Activated CD4-positive, alpha-beta T cell treated with anti-CD3 and anti-CD28 coated beads, Interleukin-2, Interleukin-4, amounts not matched to agents 100 ng/mL and 50 ng/mL, durations not matched to agents 16 hours and 8 hours (primary cell): ENCODE measurements at regions not wholly inside any gene's neighbourhood (a gene's known extent, or its start where the extent isn't known, plus 50 kb on each side); places are given as distances from the start of the nearest gene placed in this dataset.
"Not testable (repeated sequence)": the region's sequence is repeated elsewhere in the genome, so short reads cannot be mapped to it uniquely, and the experiment has no call there.

Source experiments
- DNase-seq: peaks from one replicate; pipeline ENCODE4 v3.0.0-alpha.2; 2020; ENCODE audit warnings: low spot score

DNA sequence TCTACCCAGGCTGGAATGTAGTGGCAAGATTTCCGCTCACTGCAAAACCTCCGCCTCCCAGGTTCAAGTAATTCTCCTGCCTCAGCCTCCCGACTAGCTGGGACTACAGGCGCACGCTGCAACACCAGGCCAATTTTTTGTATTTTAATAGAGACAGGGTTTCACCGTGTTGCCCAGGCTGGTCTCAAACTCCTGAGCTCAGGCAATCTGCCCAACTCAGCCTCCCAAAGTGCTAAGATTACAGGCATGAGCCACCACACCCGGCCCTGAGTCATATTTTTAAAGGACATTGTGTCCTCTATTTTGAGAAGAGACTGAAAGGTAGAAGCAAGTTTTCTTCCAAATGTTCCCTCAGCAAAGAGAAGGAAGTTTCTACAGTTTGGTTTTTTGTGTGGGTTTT lies 227.1 kb downstream of the KCTD12 start:
- not testable (repeated sequence) for DNase-seq

DNA sequence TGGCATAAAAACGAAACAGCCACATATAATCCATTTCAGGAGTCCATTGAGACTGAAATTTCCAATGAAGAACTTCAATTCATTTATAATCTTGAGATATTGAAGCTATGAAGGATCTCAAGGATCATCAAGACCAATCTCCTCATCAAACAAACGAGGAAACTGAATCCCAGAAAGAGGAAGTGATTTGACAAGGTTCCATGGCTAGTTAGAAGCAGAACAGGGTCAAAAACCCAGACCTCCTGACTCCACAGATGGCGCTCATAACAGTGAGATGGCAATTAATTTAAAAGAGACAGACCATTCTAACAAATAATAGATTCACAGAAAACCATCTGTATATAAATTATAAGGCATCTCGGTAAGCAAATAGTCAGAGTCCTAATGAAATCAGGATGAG lies 229.7 kb downstream of the KCTD12 start:
- no peak for DNase-seq

DNA sequence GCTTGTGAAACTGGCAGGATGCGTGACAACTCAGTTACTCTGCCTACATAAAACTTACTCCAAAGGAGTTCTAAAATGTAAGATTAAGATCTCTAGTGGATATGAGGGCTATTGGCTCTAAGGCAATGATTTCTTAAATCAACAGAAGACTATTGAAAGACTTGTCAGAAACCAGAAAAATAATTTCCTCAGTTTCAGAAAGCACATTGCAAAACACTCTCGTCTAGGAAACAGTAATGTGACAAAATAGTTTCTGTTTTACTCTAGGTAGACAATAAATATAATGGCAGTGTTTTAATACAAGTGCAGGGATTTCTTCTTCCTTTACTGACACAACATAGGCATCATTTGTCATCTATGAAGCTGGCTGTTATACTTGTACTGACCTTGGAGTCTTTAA lies 230.1 kb downstream of the KCTD12 start:
- DNase-seq = no peak

DNA sequence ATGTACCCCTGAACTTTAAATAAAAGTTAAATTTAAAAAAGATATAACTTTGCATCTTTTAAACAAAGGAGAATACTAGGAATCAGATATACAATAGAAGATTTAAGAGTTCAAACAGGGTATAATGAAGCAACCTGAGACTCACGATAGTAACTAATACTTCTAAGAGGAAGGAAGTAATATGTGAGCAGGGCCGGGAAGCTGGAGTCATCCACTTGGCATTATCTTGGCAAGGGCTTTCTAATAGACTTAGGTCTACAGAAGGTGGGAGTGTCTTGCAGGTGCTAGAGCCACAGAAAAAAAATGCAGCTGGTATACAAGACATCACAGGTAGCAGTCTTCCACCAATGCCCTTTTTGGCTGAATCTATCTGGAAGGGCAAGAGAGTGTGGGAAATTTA lies 231.9 kb downstream of the KCTD12 start:
- DNase-seq = no peak

DNA sequence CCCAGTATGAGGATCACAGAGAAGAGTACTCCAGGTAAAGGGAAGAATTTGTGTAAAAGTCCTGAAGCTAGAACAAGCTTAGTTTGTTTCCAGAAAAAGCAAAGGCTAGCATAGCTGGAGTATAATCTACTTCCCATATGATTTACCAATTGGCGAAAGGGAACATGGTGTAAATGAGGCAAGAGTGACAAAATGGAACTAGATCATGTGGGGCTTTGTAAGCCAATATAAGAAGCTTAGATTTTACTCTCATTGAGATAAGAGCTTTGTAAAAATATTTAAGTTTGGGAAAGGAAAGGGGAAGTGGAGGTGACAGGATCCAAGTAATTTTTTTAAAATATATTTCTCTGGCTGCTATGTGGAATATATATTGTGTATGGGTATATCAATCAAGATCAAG lies 234.9 kb downstream of the KCTD12 start:
- DNase-seq = no peak

DNA sequence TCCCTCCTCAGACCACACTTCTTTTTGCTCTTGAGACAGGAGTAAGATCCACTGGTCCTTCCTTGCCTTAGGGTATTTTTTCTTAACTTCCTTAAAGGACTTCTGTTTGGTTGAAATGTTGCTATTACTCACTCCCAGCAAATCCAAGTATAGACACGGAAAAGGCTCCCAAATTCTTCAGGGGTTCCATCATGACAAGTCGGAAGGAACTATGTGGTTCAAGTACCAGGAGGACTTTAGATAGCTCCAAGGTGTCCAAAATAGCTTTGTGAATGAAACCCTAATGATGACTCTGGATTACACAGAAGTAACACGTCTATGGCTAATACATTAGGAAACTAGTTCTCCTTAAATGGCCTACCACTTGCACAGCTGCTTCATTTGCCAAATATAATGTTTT lies 238.7 kb downstream of the KCTD12 start:
- no peak for DNase-seq

DNA sequence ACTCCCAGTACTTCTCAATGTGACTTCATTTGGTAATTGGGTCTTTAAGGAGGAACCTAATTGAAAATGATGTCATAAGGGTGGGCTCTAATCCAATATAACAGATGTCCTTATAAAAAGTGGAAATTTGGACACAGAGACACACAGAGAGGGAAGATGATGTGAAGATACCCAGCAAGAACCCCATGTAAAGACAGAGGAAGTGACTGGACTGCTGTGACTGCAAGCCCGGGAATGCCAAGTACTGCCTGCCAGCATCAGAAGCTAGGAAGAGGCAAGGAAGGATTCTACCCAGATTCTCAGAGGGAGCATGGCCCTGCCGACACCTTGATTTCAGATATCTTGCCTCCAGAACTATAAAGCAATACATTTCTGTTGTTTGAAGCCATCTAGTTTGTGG lies 239.3 kb downstream of the KCTD12 start:
- DNase-seq = no peak

DNA sequence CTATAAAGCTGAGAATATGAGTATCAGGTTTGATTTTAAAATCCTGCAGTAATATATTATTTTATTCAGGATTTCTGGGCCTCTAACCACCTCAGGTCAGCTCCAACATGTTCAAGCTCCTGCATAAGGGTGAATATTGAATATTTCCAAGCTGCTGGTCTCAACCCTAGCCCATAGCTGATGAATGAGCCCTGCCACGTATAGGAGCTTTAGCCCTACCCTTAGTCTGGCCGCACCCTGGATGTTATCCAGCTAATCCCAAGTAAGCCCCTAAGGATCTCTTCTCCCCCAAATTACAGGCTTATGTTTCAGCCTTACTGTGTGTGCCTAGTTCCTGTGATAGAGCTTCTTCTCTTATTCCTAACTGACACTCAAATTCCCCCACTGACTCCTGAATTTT lies 240.6 kb downstream of the KCTD12 start:
- DNase-seq = no peak

DNA sequence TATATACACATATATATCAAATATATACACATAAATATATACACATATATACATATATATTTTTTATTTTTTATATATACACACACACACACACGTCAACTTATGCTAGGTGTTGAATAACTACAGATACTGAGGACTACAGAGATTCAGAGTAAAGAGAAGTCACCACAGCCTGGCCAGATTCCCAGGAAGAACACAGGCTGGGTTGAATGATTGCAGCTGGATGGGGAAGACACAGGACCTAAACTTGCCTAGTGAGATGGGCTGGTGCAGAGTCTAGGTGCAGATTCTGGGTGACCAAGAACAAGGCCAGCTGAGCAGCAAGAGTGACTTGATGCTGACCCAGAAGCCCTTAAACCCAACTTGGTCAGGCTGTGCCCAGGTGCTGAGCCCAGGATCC lies 241.3 kb downstream of the KCTD12 start:
- no peak for DNase-seq

DNA sequence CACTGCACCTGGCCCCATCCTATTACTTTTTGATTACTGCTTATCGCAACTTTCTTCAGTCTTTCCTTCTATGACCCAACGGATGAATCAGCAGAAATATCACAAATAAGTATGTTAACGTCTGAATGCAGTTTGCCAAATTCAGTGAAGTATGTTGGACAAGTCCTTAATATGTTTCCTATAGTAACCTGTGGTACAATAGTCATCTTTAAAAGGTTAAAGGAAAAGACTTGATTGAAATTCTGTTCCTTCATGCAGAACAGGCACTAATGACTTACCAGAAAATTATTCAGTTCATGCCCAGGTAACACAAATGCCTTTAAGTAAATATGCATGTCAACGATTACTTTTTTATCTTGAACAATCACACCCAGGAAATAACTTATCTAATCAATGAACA lies 242.6 kb downstream of the KCTD12 start:
- DNase-seq = no peak

DNA sequence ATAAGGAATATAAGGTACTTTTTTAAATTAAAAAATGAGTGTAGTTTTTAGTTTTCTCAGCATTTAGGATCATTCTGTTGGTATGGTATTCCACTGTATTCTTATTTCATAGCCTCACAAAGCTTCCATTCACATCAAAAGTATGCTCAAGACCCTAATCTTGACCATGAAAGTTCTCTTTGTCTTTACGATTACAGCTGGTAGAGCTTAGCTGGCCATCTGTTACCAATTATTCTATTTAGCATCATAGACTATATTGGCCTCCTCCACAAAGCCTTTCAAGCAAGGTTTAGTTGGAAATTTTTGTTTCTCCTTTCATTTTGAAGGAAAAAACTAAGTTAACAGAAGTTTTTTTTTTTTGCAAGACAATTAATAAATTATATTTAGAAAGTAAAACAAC lies 245.1 kb downstream of the KCTD12 start:
- DNase-seq = no peak

DNA sequence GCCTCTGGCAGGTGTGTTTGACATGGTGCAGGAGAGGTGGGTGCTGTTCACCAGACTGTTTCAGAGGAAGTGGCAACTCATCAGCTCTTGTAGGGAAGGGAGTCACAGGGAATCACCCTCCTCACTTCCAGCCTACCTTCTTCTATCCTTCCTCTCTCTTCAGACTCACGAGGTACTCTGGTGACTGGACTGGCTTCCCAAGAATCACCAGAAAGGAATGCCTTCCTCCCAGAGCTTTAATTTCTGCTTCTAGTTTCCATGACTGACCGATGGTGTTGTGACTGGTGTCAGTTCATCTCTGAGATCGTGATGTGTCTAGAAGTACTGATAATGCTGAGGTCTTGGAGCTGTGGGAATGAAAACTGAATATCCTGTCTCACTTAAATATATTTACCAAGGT lies 247.3 kb downstream of the KCTD12 start:
- DNase-seq = no peak

DNA sequence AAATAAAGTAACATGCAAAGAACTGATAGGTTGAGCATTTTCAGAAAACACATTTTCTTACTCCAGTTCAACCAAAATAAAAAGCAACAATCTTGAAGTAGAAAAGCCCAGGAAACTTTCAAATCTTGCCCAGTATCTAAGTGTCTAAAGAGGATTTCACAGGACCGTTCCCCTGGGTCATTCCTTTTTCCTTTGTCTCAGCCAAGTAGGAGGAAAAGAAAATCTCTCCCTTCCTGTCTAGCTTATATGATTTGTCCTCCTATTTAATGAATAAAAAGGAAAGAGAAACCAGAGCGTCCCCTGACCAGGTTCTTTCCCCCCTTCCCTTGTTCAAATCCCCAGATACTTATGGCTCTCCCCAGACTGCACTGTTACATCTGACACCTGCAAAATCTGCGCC lies 248.0 kb downstream of the KCTD12 start:
- DNase-seq = no peak

DNA sequence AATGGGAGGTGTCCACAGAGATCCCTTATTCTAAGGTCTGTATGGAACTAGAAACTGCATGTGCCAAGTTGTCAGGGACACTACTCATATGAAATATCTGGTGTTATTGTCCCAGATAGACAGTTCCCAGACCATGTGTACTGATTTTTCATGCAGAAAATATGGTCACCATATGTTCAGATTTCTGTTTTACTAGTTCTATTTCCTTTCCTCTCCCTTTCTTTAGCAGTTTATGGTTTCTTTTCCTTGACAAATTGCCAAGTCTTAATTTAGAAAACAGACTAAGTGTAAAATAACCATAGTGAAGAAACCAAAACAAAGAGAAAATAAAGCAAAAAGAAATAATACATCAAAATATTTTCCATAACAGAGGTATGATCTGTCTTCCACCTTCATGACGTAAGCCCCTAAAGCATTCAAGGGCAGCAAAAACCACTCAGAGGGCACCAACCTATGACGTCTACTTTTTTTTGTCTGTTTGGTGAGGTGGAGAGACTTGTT lies 248.5 kb downstream of the KCTD12 start:
- DNase-seq = no peak

DNA sequence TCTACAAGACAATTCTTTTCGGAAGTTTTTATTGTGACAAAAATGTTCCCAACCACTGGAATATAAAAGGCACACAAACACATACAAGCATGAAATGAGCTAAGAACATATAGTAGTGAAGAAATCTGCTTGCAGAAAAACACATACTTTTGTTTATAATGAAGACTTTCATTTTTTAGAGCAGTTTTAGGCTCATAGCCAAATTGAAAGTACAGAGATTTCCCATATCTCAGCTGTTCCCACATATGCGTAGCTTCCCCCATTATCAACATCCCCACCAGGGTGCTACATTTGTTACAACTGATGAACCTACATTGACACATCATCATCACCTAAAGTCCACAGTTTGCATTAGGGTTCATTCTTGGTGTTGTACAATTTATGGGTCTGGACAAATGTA lies 249.4 kb downstream of the KCTD12 start:
- DNase-seq = no peak

DNA sequence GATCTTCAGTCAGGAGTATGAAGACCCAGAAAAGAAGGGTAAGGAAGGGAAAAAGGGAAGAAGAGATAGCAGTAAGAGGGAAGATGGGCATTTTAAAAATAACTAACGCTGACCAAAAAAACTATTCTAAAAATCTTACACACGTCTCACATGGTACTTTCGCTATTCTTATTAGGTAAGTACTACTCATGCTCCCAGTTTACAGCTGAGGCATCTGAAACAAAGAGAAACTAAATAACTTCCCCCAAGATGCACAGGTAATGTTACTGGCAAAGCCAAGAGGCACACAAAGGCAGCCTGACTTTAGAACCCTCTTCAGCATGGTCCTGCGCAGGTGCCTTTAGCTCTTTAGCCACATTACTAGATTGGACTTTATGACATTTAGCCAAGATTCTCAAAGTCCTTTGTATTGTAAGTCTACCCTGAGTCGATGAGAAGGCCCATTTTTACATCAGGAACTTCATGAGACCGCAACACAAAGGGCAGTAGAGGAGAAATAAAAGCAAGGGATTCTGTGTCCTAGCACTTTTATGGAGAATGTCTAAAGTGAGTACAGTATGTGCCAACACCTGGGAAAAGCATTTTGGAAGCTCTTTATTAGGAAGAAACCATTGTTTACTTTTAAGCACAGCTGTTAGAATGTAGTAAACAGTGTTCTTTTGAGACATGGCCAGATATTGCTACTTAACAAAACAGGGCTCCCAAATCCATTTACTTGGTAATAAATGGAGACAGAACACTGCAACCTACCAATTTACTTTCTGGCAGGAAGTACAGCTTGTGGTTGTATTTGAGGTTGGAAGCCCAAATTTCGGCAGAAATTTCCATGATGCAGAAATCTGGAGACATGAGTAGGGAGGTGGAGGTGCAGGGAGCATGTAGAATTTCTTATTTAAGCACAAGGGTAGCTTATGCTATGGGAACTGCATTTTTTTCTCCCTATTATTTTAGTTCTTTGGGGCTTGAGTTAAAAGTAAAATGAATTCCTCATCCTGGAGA lies 250.7 kb downstream of the KCTD12 start:
- no peak for DNase-seq

DNA sequence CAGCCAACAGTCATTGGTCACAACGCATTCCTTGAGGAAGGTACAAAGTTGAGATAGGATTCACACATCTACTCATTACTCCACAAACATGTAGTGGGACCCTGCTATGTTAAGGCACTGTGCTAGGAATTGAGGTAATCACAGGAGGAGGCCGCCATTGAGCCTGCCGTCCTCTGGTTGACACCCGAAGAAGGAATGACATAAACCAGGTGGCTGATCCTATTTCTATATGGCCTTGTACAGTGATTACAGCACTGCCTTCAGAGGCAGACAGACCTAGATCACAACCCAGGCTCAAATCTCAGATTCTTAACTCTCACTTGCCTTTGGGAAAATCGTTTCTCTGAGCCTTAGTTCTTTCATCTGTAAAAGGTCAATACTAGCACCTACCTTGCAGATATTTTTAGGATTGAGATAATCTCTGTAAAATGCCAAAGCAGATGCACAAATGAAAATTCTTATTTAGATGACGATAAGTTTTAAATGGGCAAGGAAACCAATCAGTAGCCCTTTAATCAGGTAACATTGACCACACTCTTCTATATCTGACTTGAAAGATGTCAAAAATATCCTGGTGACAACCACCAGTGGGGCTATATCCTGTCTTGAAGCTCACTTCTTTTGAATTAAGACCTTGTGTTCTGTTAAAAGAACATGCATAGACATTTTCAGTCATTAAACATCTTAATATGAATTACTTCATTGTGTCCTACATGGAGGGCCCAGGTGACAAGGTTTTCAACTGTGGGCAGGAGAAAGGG lies 251.6 kb downstream of the KCTD12 start:
- no peak for DNase-seq

DNA sequence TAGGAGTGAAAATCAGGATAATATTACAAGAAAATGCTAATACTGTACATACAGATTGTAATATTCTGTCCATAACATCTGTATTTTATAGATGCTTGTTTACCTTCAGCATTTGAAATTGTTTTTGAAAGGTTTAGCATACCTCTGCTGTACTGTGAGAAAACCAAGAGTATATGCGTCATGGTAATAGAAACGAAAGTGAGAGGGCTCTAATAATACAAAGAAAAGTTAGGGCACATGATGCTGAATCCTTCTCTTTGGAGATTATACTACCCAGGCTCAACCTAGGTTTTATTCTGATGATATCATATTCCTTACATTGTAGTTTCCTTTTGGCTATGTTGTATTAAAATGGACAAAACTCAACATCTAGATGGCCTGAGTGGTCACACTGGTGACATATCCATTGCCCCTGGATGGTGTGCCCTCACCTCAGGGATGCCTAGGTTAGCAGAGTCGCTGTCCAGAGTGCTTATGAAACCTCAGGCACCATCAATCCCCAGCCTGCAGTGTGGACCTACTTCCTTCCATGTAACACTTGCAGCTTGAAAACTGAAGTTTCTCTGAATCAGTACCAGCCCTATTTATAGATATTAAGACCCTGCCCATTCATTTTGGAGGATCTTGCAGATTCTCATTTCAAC lies 253.7 kb downstream of the KCTD12 start:
- no peak for DNase-seq

DNA sequence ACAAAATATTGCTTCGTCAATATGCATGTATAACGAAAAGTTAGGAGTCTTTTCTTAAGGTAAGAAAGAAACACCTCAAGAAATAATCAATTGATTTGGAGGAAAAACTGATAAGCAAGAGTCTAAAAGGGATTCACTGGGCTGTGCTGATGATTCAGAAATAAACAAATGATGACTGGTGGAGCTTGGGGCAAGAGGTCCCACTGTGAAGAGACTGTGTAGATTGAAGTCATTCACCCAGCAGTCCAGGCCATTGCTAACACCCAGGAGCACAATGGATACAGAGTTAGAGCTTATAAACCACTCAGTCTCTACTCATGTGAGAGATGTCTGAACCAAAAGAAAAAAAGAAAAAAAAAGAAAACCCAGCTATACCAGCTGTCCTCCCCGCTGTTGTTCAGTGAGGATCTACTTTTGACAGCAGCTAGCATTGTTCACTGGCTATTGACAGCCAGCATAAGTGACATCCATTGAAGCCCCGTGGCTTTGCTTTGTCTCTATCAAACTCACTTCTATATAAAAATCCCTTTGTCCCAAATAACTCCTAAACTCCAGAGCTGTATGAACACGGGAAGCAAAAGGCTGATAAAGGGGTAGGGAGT lies 255.5 kb downstream of the KCTD12 start:
- no peak for DNase-seq

DNA sequence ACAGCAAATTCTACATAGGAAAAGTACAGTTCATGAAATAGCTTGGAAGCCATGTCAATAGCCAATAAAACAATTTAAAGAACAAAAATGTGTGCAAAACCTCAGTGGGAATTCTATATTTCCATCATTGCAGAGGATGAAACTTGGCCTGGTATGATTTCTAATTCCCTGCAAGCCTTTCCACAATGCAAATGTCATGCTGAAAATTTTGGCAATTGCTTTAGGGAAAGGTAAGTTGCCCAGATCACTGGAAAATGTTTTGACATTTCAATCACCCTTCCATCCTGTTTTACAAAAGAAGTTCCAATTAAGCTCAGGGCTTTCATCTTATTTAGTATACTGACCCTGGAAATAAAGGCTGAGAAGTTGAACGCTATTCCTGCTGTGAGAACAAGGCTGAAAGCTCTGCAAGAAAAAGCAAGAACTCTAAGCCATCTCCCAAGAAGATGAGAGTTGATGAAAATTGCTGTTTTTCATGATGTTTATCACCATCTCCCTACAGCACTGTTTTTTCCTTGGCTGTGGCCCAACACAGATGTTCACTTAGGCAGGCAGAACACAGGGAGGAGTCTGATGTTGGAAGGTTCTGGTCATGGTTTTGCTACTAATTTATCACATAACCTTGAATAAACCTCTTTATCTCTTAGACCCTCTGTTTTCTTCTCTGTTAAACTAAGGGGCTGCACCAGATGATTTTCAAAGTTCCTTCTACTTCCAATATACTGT lies 263.7 kb downstream of the KCTD12 start:
- no peak for DNase-seq

DNA sequence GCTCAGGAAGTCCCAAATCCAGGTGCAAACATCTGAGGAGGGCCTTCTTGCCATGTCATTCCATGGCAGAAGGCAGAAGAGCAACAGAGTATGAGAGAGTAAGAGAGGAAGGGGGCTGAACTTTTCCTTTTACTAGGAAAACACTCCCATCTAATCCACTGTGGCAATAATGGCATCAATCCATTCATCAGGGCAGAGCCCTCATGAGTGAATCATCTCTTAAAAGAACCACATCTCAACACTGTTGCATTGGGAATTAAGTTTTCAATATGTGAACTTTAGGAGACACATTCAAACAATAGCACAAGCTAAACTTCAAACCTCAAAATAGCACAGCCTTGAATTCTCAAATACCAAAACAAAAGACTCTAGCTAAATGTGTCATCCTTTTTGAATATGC lies 264.5 kb downstream of the KCTD12 start:
- no peak for DNase-seq

DNA sequence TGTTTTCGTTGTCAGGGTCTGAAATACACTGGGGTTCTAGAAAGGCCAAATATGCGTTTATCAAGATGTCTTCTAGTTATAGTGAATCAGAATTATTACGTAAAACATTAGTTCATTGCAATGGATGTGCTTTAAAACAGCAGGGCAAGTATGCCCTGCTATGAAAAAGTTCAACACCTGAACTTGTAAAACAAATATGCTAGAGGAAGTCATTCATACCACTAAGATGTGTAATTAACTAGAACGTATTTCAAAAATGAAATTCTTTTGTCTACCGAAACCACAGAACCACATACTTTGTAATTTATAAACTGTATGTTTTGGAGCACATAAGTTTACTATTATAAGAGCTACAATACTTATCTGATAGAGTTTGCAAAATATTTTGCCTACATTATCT lies 266.2 kb downstream of the KCTD12 start:
- no peak for DNase-seq
